HUES6 (cell line): ENCODE measurements at regions not wholly inside any gene's neighbourhood (a gene's known extent, or its start where the extent isn't known, plus 50 kb on each side); places are given as distances from the start of the nearest gene placed in this dataset.

Experiments
- H3K27ac ChIP-seq: 2 replicates; pipeline ENCODE4 v1.7.0; 2013; ENCODE audit warnings: low read depth, mild to moderate bottlenecking, low read length, inconsistent platforms
- H3K27me3 ChIP-seq: 2 replicates; pipeline ENCODE4 v1.6.1; 2013; ENCODE audit warnings: low read length; ENCODE audit not compliant: control insufficient read depth, insufficient read depth
- H3K36me3 ChIP-seq: 2 replicates; pipeline ENCODE4 v1.6.1; 2013; ENCODE audit warnings: low read length; ENCODE audit not compliant: control insufficient read depth, insufficient read depth
- H3K4me1 ChIP-seq: 2 replicates; pipeline ENCODE4 v1.6.1; 2013; ENCODE audit warnings: low read length; ENCODE audit not compliant: control insufficient read depth, insufficient read depth
- H3K4me3 ChIP-seq: 2 replicates; pipeline ENCODE4 v1.5.1; 2013; ENCODE audit warnings: low read depth, low read length
- H3K9ac ChIP-seq: one replicate; pipeline ENCODE4 v1.6.1; 2013; ENCODE audit warnings: mild to moderate bottlenecking, low read length
- H3K9me3 ChIP-seq: 2 replicates; pipeline ENCODE4 v1.6.1; 2013; ENCODE audit warnings: low read depth, low read length; ENCODE audit not compliant: control insufficient read depth, insufficient read depth

DNA sequence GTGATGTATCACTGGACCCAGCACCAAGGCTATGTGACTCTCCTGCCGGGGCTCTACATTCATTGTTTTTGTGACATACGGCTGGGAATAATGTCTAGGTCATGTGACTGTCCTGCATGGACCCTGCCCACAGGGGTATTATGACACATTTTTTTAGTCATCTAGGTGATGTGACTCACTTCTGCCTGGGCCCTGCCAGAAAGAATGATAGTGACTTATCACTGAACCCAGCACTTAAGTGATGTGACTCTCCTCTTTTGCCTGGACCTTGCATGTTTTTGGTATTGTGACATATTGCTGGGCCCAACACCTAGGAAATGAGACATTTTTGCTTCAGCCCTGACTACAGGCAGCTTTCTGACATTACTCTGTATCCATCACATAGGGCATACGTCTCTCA, 51.1 kb upstream of the ZNF107 start:
- Histone ChIP-seq H3K4me3 (no peak overlapping the region), H3K9ac (no peak overlapping the region), H3K27me3 (no peaks in the 10 kb centered on the region), H3K27ac (no peak overlapping the region), H3K36me3 (no peaks in the 10 kb centered on the region), H3K9me3 (peaks cover 95% of the 10 kb centered on the region), H3K4me1 (no peaks in the 10 kb centered on the region)

DNA sequence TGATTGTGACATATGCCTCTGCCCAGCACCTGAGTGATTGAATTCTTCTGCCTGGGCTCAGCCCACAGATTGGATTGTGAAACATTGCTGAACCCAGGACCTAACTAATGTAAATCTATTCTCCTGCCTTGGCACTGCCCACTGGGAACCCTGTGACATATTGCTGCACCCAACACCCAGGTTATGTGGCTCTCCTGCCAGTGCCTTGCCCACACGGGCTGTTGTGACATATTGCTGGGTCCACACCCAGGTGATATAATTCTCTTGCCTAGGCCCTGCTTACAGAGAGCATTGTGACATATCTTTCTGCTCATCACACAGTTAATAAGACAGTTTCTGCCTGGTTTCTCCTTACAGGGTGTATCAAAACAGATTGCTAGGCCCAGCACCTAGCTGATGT, 50.8 kb upstream of the ZNF680 start:
- no peaks in the 10 kb centered on the region for H3K27me3 ChIP-seq
- no peak overlapping the region for H3K9ac ChIP-seq
- peaks cover 92% of the 10 kb centered on the region for H3K9me3 ChIP-seq
- H3K36me3 ChIP-seq, result no peaks in the 10 kb centered on the region
- no peaks in the 10 kb centered on the region for H3K4me1 ChIP-seq
- no peak overlapping the region for H3K4me3 ChIP-seq
- H3K27ac ChIP-seq, result no peak overlapping the region
